ENCODE measurements at regions not wholly inside any gene's neighbourhood (a gene's known extent, or its start where the extent isn't known, plus 50 kb on each side); places are given as distances from the start of the nearest gene placed in this dataset.

DNA sequence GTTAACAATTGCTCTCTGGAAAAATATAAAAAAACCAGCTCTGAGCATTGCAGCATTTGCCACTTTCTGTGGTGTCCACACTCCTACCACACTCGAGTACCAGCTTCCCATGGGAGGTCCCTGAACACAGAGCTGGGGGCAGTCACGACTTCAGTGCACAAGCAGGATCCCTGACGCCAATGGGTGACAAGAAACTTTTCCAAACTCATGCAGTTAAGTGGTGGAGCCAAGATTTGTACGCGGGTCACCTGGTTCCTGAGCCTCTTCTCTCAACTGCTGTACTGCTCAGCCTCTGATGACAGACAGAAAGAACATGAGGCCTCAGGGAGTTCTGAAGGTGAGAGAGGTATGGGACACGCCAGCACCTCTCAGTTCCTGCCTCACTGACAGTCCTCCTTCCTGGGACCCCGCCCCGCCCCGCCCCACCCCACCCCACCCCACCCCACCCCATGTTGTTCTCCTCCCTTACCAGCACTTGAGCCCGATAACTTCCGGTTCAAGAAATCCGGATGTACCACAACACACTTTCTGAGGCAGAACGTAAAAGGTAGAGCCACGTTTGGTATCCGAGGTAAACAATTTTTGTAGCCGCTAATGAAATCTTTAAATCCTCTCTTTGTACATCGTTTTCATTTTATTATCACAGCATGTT lies 287.6 kb downstream of the MYCN start:
- H3K27me3 ChIP-seq (ENCODE audit: control insufficient read depth in 1 of 2, insufficient read depth in 2 of 2, low read length in 2 of 2): no peaks in the 10 kb centered on the region
- Mint-ChIP-seq H3K4me1 (ENCODE audit: low read depth) (no peaks in the 10 kb centered on the region), H3K36me3 (ENCODE audit: low read depth) (no peaks in the 10 kb centered on the region), H3K4me3 (no peak overlapping the region), H3K27ac (no peak overlapping the region), H3K9me3 (no peaks in the 10 kb centered on the region), H3K27me3 (no peaks in the 10 kb centered on the region)
- no peaks in the 10 kb centered on the region for H3K9me3 ChIP-seq (ENCODE audit: control insufficient read depth in 1 of 2, insufficient read depth in 1 of 2, low read length in 2 of 2)
- no peak overlapping the region for H3K4me3 ChIP-seq (ENCODE audit: low read length)
- TF ChIP-seq CTCF (IDR thresholded peaks at IDR 0.05): no peak
- no peaks in the 10 kb centered on the region for H3K4me1 ChIP-seq (ENCODE audit: insufficient read depth, low read length)
- ChIA-PET POLR2A (no interaction called here), CTCF (no interaction called here)
- intact Hi-C loops (cut with DNase I, micrococcal nuclease): no loop called here
- no peak overlapping the region for H3K27ac ChIP-seq (ENCODE audit: low read depth in 1 of 2, low read length in 2 of 2)
- no peaks in the 10 kb centered on the region for H3K36me3 ChIP-seq (ENCODE audit: insufficient read depth, low read length)
- no peak for DNase-seq
- ATAC-seq (ENCODE audit: poor library complexity): no peak

DNA sequence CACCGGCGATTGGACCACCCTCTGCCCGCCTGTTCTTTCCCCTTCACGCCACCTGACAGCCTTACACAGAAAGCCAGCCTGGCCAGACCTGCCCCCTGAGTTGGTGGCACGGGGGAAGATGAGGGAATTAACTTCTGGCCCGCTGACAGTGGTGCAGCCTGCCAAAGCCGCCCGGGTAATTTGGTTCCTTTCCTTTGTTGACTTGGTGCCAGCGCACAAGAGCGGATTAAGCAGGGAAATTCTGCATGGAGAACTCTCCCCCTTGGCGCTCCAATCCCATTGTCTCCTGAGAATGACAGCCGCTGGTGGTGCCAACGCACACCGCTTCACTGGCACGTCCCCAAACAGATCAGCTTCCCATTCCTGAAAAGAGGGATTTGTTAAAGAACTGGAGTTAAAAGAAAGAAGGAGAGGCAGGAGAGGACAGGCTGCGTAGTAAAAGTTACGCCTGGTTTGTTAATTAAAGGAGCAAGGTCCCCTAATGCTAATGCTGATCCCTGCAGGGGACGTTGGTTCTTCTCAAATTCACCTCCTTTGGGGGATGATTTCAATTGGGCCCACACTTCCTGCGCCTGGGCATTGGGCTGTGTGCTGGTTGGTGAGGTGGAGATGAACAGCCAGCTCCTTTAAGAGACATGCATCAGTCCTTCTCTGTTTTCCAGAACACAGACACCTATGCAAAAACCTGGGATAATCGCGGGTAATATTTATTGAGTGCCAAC lies 286.8 kb downstream of the MYCN start:
- Histone ChIP-seq H3K27me3 (ENCODE audit: control insufficient read depth in 1 of 2, insufficient read depth in 2 of 2, low read length in 2 of 2) (no peaks in the 10 kb centered on the region), H3K36me3 (ENCODE audit: insufficient read depth, low read length) (no peaks in the 10 kb centered on the region), H3K9me3 (ENCODE audit: control insufficient read depth in 1 of 2, insufficient read depth in 1 of 2, low read length in 2 of 2) (no peaks in the 10 kb centered on the region), H3K27ac (ENCODE audit: low read depth in 1 of 2, low read length in 2 of 2) (no peak overlapping the region), H3K4me3 (ENCODE audit: low read length) (no peak overlapping the region), H3K4me1 (ENCODE audit: insufficient read depth, low read length) (no peaks in the 10 kb centered on the region)
- H3K4me3 Mint-ChIP-seq: no peak overlapping the region
- H3K36me3 Mint-ChIP-seq (ENCODE audit: low read depth): no peaks in the 10 kb centered on the region
- ChIA-PET POLR2A (no interaction called here), CTCF (no interaction called here)
- H3K27ac Mint-ChIP-seq: no peak overlapping the region
- ATAC-seq (ENCODE audit: poor library complexity) (no peak), DNase-seq (no peak)
- H3K4me1 Mint-ChIP-seq (ENCODE audit: low read depth): no peaks in the 10 kb centered on the region
- intact Hi-C loops (cut with DNase I, micrococcal nuclease): no loop called here
- H3K9me3 Mint-ChIP-seq: no peaks in the 10 kb centered on the region
- TF ChIP-seq CTCF (IDR thresholded peaks at IDR 0.05): no peak
- no peaks in the 10 kb centered on the region for H3K27me3 Mint-ChIP-seq

DNA sequence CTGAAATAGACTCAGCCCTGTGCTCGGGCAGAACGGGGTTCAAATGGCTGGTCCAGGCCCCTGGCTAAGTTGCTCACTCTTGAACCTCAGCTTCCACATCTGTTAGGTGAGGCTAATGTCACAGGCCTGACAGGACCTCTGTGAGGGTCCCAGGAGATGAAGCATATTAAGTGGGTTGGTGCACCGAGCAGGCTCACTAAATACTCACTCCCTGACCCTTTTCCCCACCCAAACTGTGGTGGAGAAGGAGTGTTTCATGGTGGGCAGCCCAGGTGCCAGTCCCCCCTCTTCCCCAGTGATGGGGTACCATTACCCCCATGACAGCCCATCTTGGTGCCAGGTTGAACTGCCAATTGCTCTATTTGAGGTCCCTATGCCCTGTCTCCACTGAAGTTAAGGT lies 286.0 kb downstream of the MYCN start:
- Histone ChIP-seq H3K36me3 (ENCODE audit: insufficient read depth, low read length) (no peaks in the 10 kb centered on the region), H3K27me3 (ENCODE audit: control insufficient read depth in 1 of 2, insufficient read depth in 2 of 2, low read length in 2 of 2) (no peaks in the 10 kb centered on the region), H3K4me3 (ENCODE audit: low read length) (no peak overlapping the region), H3K9me3 (ENCODE audit: control insufficient read depth in 1 of 2, insufficient read depth in 1 of 2, low read length in 2 of 2) (no peaks in the 10 kb centered on the region), H3K27ac (ENCODE audit: low read depth in 1 of 2, low read length in 2 of 2) (no peak overlapping the region), H3K4me1 (ENCODE audit: insufficient read depth, low read length) (no peaks in the 10 kb centered on the region)
- H3K27ac Mint-ChIP-seq: no peak overlapping the region
- no peaks in the 10 kb centered on the region for H3K27me3 Mint-ChIP-seq
- ChIA-PET POLR2A (no interaction called here), CTCF (no interaction called here)
- no peak for TF ChIP-seq CTCF (IDR thresholded peaks at IDR 0.05)
- H3K9me3 Mint-ChIP-seq: no peaks in the 10 kb centered on the region
- no peak for ATAC-seq (ENCODE audit: poor library complexity)
- intact Hi-C loops (cut with DNase I, micrococcal nuclease): no loop called here
- no peak overlapping the region for H3K4me3 Mint-ChIP-seq
- no peaks in the 10 kb centered on the region for H3K36me3 Mint-ChIP-seq (ENCODE audit: low read depth)
- no peak for DNase-seq
- no peaks in the 10 kb centered on the region for H3K4me1 Mint-ChIP-seq (ENCODE audit: low read depth)
